GM23338 (cell line): ENCODE measurements at regions not wholly inside any gene's neighbourhood (a gene's known extent, or its start where the extent isn't known, plus 50 kb on each side); places are given as distances from the start of the nearest gene placed in this dataset.

ENCODE experiments used
- ATAC-seq: fragments of 200-7000 bp; cut with Tn5 transposase; 3 replicates; pipeline ENCODE4 v1.9.1; 2020
- DNase-seq: peaks from one replicate; pipeline ENCODE4 v3.0.0-alpha.2; 2015; ENCODE audit warnings: low spot score
- H2AFZ ChIP-seq: fragments of 200-600 bp; sonication (generic); 2 replicates; pipeline ENCODE4 v1.8.0; 2016; ENCODE audit warnings: antibody characterized with exemption, mild to moderate bottlenecking, moderate library complexity
- H3F3A ChIP-seq: fragments of 200-600 bp; sonication (generic); replicated peaks from 2 replicates; pipeline ENCODE4 v1.8.0; 2017; ENCODE audit warnings: antibody characterized with exemption, mixed run types, low read depth
- H3K27ac ChIP-seq: fragments of 200-600 bp; sonication (generic); 2 replicates; pipeline ENCODE4 v1.6.1; 2016; ENCODE audit warnings: low read depth
- H3K27me3 ChIP-seq: fragments of 200-600 bp; sonication (generic); 2 replicates; pipeline ENCODE4 v1.8.0; 2016; ENCODE audit warnings: mild to moderate bottlenecking, mixed run types, moderate library complexity; ENCODE audit not compliant: insufficient read depth
- H3K36me3 ChIP-seq: fragments of 200-600 bp; sonication (generic); 2 replicates; pipeline ENCODE4 v1.8.0; 2016; ENCODE audit warnings: mild to moderate bottlenecking; ENCODE audit not compliant: insufficient read depth
- H3K4me1 ChIP-seq: fragments of 200-600 bp; sonication (generic); 2 replicates; pipeline ENCODE4 v1.8.0; 2016; ENCODE audit warnings: mild to moderate bottlenecking, moderate library complexity; ENCODE audit not compliant: insufficient read depth
- H3K4me2 ChIP-seq: fragments of 200-600 bp; sonication (generic); 2 replicates; pipeline ENCODE4 v1.7.1; 2017; ENCODE audit warnings: mixed run types
- H3K4me3 ChIP-seq: fragments of 200-600 bp; sonication (generic); 2 replicates; pipeline ENCODE4 v1.6.1; 2016; ENCODE audit warnings: mixed run types
- H3K79me2 ChIP-seq: fragments of 200-600 bp; sonication (generic); replicated peaks from 2 replicates; pipeline ENCODE4 v1.8.0; 2017; ENCODE audit warnings: mild to moderate bottlenecking; ENCODE audit not compliant: insufficient read depth
- H3K9me2 ChIP-seq: fragments of 200-600 bp; sonication (generic); 2 replicates; pipeline ENCODE4 v1.8.0; 2017; ENCODE audit not compliant: insufficient read depth
- H4K20me1 ChIP-seq: fragments of 200-600 bp; sonication (generic); replicated peaks from 2 replicates; pipeline ENCODE4 v1.8.0; 2017; ENCODE audit warnings: mild to moderate bottlenecking; ENCODE audit not compliant: insufficient read depth
- H3K27ac Mint-ChIP-seq: 2 replicates; pipeline ENCODE4 v1.8.0; 2020; ENCODE audit warnings: inconsistent platforms, mild to moderate bottlenecking, moderate library complexity, mixed read lengths
- H3K27me3 Mint-ChIP-seq: 3 replicates; pipeline ENCODE4 v1.8.0; 2022; ENCODE audit warnings: low read depth, mild to moderate bottlenecking, moderate library complexity, mixed read lengths, inconsistent platforms; ENCODE audit not compliant: insufficient read depth, poor library complexity
- H3K36me3 Mint-ChIP-seq: 3 replicates; pipeline ENCODE4 v1.8.0; 2021; ENCODE audit warnings: low read depth, mild to moderate bottlenecking, inconsistent platforms, moderate library complexity, mixed read lengths
- H3K4me1 Mint-ChIP-seq: 3 replicates; pipeline ENCODE4 v1.8.0; 2020; ENCODE audit warnings: mild to moderate bottlenecking, inconsistent platforms, mixed read lengths
- H3K4me3 Mint-ChIP-seq: 3 replicates; pipeline ENCODE4 v1.8.0; 2021; ENCODE audit warnings: moderate library complexity, mild to moderate bottlenecking, inconsistent platforms, mixed read lengths
- H3K9me3 Mint-ChIP-seq: 3 replicates; pipeline ENCODE4 v1.8.0; 2020; ENCODE audit warnings: moderate library complexity, mild to moderate bottlenecking, inconsistent platforms, mixed read lengths
- CREB1 ChIP-seq: fragments of 250-450 bp; sonication (Bioruptor Pico); IDR thresholded peaks from 2 replicates; pipeline ENCODE4 v1.5.0; 2020; ENCODE audit warnings: low read depth, mild to moderate bottlenecking, moderate library complexity
- CTCF ChIP-seq, 2 experiments: fragments of 200-600 bp in 1 of 2; sonication (generic) in 1 of 2; conservative IDR thresholded peaks; 2 replicates each; pipeline versions ENCODE4 v1.5.1 to v1.6.1; 2016 to 2017; ENCODE audit warnings: antibody characterized with exemption in 2 of 2, low read depth in 2 of 2, mild to moderate bottlenecking in 2 of 2, moderate library complexity in 1 of 2
- ETS1 ChIP-seq: IDR thresholded peaks from 2 replicates; pipeline ENCODE4 v1.6.1; 2016; ENCODE audit warnings: antibody characterized with exemption
- EZH2 ChIP-seq: fragments of 200-600 bp; sonication (generic); IDR thresholded peaks from one replicate; pipeline ENCODE4 v1.8.0; 2017; ENCODE audit warnings: antibody characterized with exemption, mild to moderate bottlenecking, low read depth; ENCODE audit not compliant: unreplicated experiment
- EZH2phosphoT487 ChIP-seq: fragments of 200-600 bp; sonication (generic); IDR thresholded peaks from one replicate; pipeline ENCODE4 v1.8.1; 2018; ENCODE audit warnings: antibody characterized with exemption; ENCODE audit not compliant: unreplicated experiment
- JUNB ChIP-seq: IDR thresholded peaks from one replicate; pipeline ENCODE4 v1.6.1; 2016; ENCODE audit warnings: antibody characterized with exemption; ENCODE audit not compliant: unreplicated experiment
- NANOG ChIP-seq: IDR thresholded peaks from 2 replicates; pipeline ENCODE4 v1.6.1; 2016; ENCODE audit warnings: antibody characterized with exemption, borderline replicate concordance
- POLR2AphosphoS5 ChIP-seq: IDR thresholded peaks from 2 replicates; pipeline ENCODE4 v1.6.1; 2016; ENCODE audit warnings: antibody characterized with exemption, low read depth
- REST ChIP-seq: IDR thresholded peaks from one replicate; pipeline ENCODE4 v1.6.1; 2018; ENCODE audit warnings: antibody characterized with exemption; ENCODE audit not compliant: unreplicated experiment
- STAT1 ChIP-seq: IDR thresholded peaks from one replicate; pipeline ENCODE4 v1.6.1; 2016; ENCODE audit warnings: antibody characterized with exemption; ENCODE audit not compliant: unreplicated experiment
- ZNF114 ChIP-seq: fragments of 250-450 bp; sonication (Bioruptor Pico); IDR thresholded peaks from 2 replicates; pipeline ENCODE4 v1.5.0; 2020; ENCODE audit warnings: mild to moderate bottlenecking, moderate library complexity
- ZNF331 ChIP-seq: fragments of 250-450 bp; sonication (Bioruptor Pico); IDR thresholded peaks from 2 replicates; pipeline ENCODE4 v1.5.0; 2020; ENCODE audit warnings: low read depth, mild to moderate bottlenecking, moderate library complexity
- ZNF462 ChIP-seq: fragments of 250-450 bp; sonication (Bioruptor Pico); IDR thresholded peaks from 2 replicates; pipeline ENCODE4 v1.5.0; 2020; ENCODE audit warnings: mild to moderate bottlenecking, moderate library complexity

GRCh38 chr7:121807078-121807477, 65.9 kb upstream of the PTPRZ1 start:
- H3K4me3 Mint-ChIP-seq = no peak overlapping the region
- no peak overlapping the region for H3K4me3 ChIP-seq
- peaks cover 13% of the 10 kb centered on the region for H3K4me1 ChIP-seq
- H3K27ac Mint-ChIP-seq = no peak overlapping the region
- H3K9me3 Mint-ChIP-seq = peaks cover 9% of the 10 kb centered on the region; the same call in 2 of the 3 replicates
- no peak overlapping the region for H3K4me2 ChIP-seq
- no peaks in the 10 kb centered on the region; the same call in 1 of the 3 replicates for H3K36me3 Mint-ChIP-seq
- no peaks in the 10 kb centered on the region for H4K20me1 ChIP-seq
- no peak for TF ChIP-seq EZH2phosphoT487
- TF ChIP-seq STAT1 = no peak
- no peak for TF ChIP-seq ZNF462
- no peak for TF ChIP-seq NANOG
- no peak for TF ChIP-seq JUNB
- no peak for TF ChIP-seq ETS1
- TF ChIP-seq REST = no peak
- TF ChIP-seq CTCF (conservative IDR thresholded peaks at IDR 0.05; ENCODE audit: low read depth in 2 of 2) = no peak
- TF ChIP-seq ZNF114 = no peak
- no peak for TF ChIP-seq CREB1 (CRISPR knock-in tag)
- TF ChIP-seq ZNF331 (CRISPR knock-in tag) = no peak
- TF ChIP-seq POLR2AphosphoS5 = no peak
- TF ChIP-seq EZH2 = no peak
- no peaks in the 10 kb centered on the region for H3F3A ChIP-seq
- H3K4me1 Mint-ChIP-seq = peaks cover 16% of the 10 kb centered on the region
- H3K9me2 ChIP-seq = no peaks in the 10 kb centered on the region
- no peaks in the 10 kb centered on the region for H3K27me3 Mint-ChIP-seq
- H3K27ac ChIP-seq = no peak overlapping the region
- DNase-seq (no peak), ATAC-seq (no peak)
- no peaks in the 10 kb centered on the region for H3K36me3 ChIP-seq
- no peak overlapping the region for H2AFZ ChIP-seq
- H3K79me2 ChIP-seq = no peaks in the 10 kb centered on the region
- H3K27me3 ChIP-seq = no peaks in the 10 kb centered on the region
